C4-2B (cell line): ENCODE measurements at regions not wholly inside any gene's neighbourhood (a gene's known extent, or its start where the extent isn't known, plus 50 kb on each side); places are given as distances from the start of the nearest gene placed in this dataset.

Experiments
- CTCF ChIP-seq: fragments of 450-650 bp; conservative IDR thresholded peaks from 2 replicates; pipeline ENCODE4 v1.5.1; 2017; ENCODE audit warnings: mild to moderate bottlenecking
- ZFX ChIP-seq: fragments of 450-650 bp; IDR thresholded peaks from 2 replicates; pipeline ENCODE4 v1.6.1; 2017

DNA sequence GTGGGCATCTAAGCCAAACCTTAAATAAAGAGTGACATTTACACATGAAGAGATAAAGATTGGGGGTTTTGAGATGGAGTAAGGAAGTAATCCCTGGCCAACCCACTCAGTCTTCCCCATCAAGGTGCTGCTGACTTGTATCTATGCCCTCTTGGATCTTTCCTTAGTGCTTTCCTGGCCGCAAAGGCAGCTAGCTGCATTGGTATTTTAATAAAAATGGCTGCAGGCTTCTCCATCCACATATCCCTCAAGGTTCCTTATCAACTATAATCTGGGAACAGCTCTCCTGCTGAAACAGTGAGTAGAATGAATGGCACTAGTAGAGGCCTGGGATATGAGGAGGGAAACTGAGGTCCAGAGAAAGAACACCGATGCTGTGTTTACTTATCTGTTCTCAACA lies 122.2 kb upstream of the ANKRD28 start:
- TF ChIP-seq CTCF, result no peak
- TF ChIP-seq ZFX, result no peak
